HG02588 (cell line): ENCODE measurements at regions not wholly inside any gene's neighbourhood (a gene's known extent, or its start where the extent isn't known, plus 50 kb on each side); places are given as distances from the start of the nearest gene placed in this dataset.
"Not testable (repeated sequence)": the region's sequence is repeated elsewhere in the genome, so short reads cannot be mapped to it uniquely, and the experiment has no call there.

Experiments
- ATAC-seq: cut with Tn5 transposase; IDR thresholded peaks from one replicate; pipeline ENCODE4 v1.9.1; 2021; ENCODE audit warnings: mild to moderate bottlenecking, moderate library complexity; ENCODE audit not compliant: unreplicated experiment

DNA sequence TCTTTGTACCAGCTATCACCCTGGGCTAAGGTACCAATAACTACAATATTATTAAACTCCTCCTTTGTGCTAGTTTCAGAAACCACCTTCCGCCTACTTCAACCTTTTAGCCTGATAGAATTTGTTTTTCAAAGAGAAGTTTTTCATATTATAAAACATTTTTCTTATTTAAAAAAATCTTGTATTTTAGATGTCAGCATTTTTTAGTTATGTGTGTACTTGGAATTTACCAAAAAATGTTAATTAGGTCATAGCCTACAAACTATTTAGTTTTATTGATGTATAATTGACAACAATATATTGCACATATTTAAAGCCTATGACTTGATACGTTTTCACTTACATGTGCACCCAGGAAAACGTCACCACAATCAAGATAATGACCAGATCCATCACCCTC lies 1097.6 kb downstream of the JRKL start:
- no peak for ATAC-seq

DNA sequence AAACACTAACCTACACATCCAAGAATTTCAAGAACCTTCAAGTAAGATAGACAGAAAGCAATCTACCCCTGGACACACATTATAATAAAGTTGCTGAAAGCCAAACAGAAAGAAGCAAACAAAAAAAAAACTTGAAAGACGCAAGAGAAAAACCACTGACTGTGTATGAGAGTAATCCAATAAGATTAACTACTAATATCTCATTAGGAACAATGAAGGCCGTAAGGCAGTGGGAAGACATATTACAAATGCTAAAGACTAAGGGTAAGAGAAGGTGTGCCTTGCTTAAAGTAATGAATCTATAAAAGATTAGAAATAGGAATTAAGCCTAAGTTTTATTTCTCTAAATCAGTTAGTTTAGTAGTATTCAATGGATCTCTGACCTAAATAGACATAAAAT lies 1109.1 kb downstream of the JRKL start:
- no peak for ATAC-seq

DNA sequence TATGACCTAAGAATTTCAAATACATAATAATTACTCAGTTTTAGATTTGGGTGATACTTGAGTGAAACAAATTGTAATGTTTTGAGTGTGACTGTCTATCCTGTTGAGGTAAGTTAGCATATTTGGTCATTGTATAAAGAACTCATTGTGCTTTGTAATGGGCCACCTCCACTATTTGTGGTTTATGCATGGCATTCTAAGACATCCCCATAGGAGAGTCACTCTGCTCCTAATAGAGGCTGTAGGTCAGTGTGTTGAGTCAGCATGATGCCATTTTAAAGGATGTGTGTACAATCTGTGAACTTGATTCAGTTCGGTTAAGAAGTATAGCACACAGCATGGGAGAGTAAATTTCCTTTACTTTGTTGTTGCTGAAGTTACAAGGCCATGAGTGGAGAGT lies 1112.4 kb downstream of the JRKL start:
- ATAC-seq = no peak

DNA sequence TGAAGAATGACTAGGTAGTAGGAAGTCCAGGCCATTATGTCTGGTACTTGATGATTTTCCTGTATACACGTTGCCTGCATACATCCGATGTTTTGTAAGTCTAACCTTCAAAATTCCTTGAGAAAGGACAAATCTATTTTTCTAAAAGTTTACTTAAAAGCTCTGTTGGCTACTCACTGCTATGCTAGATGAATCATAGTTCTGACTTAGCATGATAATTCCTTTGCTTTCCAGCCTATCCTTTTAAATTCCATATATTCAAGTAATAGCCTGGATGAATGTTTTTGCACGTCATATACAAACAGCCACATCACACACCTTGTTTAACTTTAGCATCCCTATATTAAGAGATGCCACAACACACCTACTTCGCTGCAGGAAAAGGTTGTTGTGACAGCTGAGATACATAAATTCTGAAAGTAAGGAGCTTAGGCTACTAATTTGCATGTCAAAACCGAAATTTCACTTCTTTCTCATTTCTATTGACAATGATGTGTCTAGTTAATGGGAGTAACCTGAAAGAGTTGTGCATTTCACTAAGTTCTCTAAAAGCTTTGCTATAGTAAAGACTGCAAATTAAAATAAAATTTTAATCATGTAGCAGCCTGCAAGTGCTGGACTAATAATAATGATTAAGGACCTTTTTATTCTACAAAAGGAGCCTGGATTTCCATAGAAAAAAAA lies 1116.4 kb downstream of the JRKL start:
- no peak for ATAC-seq

DNA sequence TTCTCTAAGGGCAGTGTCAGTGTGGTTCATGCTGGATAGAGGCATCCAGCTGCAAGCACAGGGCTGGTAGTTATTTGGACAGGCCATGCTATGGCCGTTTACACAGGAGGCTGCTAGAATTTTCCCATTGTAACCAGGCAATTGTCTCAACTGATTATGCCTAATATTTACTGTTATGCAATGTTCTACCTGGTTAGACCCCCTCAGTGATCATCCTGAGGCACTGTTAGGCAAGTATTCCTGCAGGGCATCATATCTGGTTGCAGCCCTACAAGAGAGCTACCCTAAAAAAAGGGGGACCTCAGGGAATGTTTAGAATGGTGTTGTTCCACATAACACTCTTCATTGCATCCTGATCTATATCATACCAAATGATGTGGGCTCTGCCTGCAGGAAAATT lies 1124.6 kb downstream of the JRKL start:
- ATAC-seq = no peak

DNA sequence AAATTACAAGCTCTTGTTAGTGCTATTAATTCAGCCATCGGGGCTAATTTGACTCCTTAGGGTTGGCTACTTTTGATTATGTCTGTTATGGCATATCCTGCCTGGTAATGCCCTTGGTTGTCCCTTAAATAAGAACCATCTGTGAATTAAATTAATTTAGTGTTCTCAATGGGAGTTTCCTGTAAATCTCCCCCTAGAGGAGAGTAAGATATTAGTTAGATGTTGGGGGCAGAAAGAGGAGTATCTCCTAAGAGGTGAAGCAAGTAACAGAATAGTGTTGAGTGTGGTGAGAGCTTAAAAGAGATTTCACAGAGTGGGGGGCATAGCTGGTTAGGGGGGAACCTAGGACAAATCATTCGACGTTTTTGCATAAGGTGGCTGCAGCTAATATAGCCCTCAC lies 1126.9 kb downstream of the JRKL start:
- no peak for ATAC-seq

DNA sequence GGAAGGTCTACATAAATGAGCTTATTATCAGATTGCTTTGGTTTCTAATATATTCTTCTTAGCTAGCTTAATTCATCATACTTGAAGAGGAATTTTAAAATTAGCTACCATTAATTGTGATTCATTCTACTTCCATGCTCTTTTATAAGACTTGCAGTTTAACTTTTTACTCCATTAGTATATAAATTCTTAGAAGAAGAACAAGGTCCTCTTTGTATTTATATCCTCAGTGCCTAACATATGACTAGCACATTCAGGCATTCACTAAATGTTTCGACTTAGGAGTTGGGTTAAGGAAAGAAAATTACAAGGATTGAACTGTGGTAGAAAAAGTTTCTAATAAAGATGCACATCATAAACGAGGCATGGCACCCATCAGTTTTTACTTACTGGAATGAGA lies 1135.5 kb downstream of the JRKL start:
- ATAC-seq = no peak

DNA sequence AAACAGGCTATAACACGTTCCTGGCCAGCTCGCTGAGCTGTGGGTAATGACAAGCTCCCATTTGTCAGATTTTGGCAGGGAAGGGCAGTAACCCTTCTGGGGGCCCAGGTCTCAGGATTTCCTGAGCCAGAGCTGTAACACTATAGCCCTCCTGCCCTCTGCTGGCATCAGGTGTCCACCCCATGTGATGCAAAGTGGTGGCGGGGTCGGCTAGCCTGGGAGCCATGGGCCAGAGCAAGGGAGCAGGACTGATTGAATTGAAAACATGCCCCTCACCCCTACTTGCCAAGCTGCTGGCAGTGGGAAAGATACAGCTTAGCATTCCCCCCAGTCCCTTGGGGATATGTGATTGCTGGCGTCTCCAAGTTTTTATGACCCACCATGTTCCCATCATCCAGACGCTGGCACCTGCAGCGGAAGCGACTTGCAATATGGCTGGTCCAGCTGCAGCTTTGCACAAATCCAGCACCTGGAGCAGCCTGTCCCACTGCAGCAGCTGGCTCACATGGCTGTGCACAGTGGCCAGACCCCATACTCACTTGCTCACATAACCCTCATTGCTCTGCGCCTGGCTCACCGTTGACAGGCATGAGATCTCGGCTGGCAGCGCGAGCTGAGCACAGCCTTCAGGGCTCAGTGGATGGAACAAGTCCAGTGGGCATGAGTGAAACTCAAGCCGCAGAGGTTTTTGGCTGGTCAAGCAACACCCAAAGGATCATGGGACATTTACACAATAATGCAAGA lies 1147.8 kb downstream of the JRKL start:
- no peak for ATAC-seq

DNA sequence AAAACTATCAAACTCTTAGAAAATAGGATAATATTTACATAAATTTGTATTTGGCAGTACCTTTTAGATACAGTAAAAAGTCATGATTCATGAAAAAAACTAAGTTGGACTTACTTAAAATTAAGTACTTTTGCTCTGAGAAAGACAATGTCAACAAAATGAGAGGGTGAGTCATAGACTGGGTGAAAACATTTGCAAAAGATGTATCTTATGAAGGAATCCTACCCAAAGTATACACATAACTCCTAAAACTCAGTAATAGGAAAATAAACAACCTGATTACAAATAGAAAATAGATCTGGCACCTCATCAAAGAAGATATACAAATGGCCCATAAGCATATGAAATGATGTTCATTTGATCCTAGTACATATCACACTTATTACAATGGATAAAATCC lies 1154.6 kb downstream of the JRKL start:
- ATAC-seq = no peak

DNA sequence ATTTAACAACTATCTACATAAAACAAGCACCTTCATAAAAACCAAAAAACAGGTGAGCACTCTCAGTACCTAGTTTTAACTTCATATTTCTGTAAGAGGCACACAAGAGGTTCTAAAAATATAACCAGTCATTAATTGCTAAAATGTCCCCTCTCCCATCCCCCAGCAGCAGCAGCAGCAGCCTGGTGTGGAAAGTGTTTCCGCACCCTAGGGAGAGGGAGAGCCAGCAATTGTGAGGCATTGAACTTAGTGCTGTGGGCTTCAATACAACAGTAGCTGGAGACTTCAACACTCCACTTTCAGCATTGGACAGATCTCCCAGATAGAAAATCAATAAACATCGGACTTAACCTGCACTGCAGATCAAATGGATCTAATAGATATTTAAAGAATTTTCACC lies 1158.5 kb downstream of the JRKL start:
- no peak for ATAC-seq

DNA sequence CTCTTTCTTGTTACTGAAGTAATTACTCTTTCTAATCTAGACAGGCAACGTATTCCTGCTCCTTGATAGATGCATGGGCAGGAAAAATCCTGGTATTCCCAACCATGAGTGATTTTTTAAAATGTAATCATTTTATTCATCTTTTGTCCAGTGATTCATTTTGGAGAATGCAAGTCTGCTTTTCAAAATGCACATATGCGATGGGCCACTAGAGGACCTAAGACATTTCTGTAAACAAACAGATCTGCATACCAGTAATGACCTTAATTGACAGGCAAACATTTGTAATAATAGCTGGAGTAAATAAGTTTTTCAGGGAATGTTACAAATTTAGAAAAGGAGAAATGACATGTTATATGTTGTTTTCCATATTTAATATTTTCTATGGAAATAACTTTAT lies 1167.6 kb downstream of the JRKL start:
- ATAC-seq = no peak

DNA sequence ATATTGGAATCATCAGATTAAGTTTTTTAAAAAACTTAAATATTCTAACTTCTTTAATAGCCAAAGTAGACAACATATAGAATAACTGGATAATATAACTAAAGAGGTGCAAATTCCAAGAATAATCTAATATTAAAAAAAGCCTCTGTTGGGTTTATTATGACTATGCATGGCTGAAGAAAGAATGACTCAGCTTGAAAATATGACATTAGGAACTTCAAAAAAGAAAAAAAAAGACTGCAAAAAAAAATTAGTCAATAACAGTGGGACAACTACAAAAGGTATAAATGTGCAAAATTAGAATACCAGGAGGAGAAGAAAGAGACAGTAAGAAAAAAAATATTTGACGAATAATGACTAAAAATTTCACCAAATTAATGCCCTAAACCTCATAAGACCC lies 1178.0 kb downstream of the JRKL start:
- no peak for ATAC-seq

DNA sequence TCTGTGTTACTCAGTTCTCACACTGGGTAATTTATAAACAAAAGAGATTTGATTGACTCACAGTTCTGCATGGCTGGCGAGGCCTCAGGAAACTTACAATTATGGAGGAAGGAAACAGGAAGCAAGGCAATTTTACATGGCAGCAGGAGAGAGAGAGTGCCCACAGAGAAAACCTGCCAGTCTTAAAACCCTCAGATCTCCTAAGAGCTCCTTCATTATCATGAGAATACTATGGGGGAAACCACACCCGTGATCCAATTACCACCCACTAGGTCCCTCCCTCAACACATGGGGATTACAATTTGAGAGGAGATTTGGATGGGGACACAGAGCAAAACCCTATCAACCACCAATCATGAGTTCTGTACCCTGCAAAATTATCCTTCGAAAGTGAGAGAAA lies 1180.8 kb downstream of the JRKL start:
- no peak for ATAC-seq

DNA sequence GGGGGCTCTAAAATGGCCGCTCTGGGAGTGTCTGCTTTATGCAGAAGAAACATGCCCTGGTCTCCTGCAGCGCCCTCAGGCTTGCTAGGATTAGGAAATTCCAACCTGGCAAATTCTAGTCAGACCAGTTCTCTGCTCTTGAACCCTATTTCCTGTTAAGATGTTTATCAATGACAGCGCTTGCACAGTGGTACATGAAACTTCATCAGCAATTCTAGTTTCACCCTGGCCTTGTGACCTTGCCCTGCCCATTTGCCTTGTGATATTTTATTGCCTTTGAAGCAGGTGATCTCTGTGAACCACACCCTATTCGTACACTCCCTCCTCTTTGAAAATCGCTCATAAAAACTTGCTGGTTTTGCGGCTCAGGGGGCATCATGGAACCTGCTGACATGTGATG lies 1184.0 kb downstream of the JRKL start:
- ATAC-seq = not testable (repeated sequence)

DNA sequence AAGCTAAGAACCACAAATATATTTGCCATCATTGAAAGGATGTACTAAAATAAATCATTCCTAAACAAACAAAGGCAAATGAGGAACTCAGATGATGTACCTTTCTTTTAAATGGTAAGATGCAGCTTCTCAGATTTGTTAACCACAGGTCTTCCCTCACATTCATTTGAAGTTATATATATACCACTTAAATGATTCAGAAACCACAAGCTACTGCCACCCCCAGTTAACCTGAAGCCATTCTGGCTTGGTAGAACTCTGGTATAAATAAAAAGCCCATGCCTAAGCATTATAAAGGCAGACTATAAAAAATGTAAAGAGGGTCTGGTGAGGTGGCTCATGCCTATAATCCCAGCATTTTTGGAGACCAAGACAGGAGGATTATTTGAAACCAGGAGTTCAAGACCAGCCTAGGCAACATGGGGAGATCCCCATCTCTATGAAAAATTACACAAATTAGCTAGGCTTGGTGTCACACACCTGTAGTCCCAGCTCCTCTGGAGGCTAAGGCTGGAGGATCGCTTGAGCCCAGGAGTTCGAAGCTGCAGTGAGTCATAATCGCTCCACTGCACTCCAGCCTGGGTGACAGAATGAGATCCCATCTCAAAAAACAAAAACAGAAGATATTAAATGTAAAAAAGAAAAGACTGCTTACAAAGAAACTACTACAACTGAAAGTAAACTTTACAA lies 1185.3 kb downstream of the JRKL start:
- ATAC-seq = no peak

DNA sequence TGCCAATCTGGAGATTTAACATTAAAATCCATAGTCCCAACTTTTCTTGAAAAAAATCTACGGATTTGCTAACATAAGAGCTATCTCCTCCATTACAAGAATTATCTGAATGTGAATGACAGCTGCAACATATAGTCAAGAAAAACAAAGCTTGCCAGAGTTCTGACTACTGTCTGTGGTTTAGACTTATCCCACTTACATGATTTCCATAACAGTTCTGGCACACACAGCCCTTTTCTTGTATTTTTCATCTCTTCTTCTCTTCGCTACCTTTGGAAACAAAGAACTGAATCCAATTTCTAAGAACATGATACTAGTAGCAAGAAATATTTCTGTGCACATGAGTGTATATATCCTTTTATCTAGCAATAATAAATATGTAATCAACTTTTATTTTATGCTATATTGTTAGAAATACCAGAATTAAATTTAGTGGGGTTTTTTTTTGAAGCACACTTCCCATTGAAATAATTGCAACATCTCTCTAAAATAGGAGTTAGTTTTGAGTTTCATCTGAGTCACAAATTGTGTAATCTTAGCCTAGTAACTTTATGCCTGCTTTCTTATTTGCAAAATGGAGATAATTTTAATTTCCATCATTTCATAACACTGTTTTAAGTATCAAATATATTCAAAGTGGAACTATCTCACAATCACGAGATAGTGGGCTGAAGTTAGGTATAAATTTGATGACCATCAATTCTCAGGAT lies 1217.6 kb downstream of the JRKL start:
- no peak for ATAC-seq

DNA sequence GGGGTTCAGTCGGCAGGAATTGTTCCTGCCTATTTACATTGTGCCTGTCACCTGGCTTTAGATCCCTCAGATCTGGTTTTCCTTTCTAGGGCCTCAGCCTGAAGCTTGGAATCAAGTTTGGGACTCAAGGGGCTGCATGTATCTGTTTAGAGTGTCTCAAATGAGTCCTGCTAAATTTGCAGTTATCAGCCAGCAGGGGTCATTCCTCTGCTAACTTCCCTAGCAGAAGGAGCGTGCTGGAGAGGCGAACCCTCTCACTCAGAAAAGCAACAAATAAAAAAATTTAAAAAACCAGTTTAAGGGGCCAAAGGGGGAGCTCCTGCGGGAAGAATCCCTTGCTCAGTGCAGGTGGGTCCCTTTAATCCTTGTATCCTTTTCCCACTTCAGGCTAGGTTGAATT lies 1220.2 kb downstream of the JRKL start:
- ATAC-seq = no peak

DNA sequence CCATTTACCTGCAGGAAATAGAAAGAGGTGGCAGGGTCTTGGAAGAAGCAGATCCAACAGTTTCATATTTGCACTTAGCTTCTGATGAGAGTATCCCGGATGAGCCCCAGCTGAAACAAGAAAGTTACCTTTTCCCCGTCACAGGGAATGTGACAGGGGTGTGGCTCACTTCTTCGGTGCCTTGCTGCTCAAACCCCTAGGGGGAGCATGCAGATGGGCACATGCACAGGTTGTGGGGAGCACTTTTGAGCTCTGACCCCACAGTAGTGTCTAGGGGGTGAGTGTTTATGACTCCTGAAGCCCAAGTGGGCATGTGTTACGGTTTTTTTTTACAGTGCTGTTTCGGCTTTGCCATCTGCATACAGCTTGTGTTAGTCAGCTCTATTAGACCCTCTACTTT lies 1221.0 kb downstream of the JRKL start:
- ATAC-seq = no peak

DNA sequence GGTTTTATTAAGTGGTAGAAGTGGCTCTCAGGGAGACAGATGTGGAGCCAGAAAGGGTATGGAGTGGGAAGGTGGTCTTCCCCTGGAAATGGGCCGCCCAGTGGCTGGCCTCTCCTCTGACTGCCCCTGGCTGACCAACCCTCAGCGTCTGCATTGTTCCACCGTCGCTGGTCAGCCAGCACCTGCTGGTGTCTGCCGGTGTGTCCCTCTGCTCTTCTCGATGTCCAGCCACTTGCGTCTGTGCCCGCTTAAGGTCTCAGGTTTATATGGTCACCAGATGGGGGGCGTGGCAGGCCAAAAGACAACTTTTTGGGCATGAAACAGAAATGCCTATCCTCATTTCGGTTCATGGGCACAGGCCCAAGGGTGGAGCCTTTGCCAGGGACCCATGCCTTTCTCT lies 1221.5 kb downstream of the JRKL start:
- no peak for ATAC-seq

DNA sequence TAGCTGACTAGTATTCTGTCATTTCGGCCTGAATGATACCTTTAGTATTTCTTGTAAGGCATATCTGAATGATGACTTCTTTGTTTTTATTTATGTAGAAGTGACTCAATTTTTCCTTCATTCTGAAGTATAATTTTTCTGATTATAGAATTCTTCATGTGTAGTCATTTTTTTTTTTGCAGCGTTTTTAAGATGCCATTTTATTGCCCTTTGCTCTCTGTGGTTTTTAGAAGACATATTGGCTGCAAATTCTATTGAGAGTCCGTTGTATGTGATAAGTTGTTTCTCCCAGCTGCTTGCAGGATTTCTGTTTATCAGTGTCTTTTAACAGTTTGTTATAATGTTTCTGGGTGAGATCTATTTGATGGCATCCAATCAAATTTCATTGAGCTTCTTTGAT lies 1224.8 kb downstream of the JRKL start:
- no peak for ATAC-seq

DNA sequence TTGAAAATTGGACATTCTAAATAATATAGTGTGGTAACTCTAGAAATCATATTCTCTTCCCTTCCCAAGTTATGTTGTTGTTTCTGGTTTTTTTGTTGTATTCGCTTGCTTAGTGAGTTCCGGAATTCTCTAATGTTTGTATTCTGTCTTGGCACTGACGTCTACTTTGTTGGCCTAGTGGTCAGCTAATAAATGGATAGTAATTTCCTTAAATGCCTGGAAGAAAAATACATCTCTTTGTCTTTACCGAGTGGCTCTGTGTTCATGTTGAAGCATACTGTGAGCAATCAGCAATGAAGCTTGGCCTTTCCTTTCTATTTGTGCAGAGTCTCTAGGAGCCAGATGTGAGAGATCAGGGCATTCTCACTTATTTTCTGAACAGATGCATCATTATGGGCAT lies 1225.7 kb downstream of the JRKL start:
- no peak for ATAC-seq

DNA sequence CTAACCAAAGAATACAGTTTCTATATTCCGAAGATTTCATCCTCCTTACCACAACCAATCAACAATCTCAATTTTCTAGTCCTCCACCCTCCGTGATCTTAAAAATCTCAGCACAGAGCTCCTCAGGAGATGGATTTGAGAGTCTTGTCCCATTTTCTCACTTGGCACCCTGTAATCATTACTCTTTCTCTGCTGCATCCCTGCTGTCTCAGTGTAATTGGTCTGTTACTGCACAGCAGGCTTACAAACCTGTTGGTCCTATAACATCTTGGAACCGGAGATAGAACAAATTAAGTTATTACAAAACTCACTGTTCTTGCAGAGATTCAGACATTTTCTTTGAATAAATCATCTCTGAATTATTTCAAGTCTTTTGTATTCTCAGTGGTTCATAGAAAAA lies 1227.2 kb downstream of the JRKL start:
- no peak for ATAC-seq
